ENCODE measurements at regions not wholly inside any gene's neighbourhood (a gene's known extent, or its start where the extent isn't known, plus 50 kb on each side); places are given as distances from the start of the nearest gene placed in this dataset.
"Not testable (repeated sequence)": the region's sequence is repeated elsewhere in the genome, so short reads cannot be mapped to it uniquely, and the experiment has no call there.

GRCh38 chr9:79428422-79428821, 143.3 kb upstream of the TLE4 start:
- DNase-seq (ENCODE audit: low read depth) = no peak
- in situ Hi-C loops (cut with HindIII; ENCODE audit: low sequenced_read_pairs) = no loop called here
- no peak overlapping the region for H3K4me3 ChIP-seq (ENCODE audit: low read depth, low read length)
- TF ChIP-seq CTCF (IDR thresholded peaks at IDR 0.05; ENCODE audit: low read depth, low read length, missing control alignments) = no peak

- TF ChIP-seq CTCF (IDR thresholded peaks at IDR 0.05; ENCODE audit: low read depth, low read length, missing control alignments) = no peak
- in situ Hi-C loops (cut with HindIII; ENCODE audit: low sequenced_read_pairs) = no loop called here
Measured at GRCh38 chr9:79430619-79431018, 141.1 kb upstream of the TLE4 start.

GRCh38 chr9:79431019-79431679, 140.6 kb upstream of the TLE4 start:
- DNase-seq (ENCODE audit: low read depth) = peak; percentile 2
- no peak overlapping the region for H3K4me3 ChIP-seq (ENCODE audit: low read depth, low read length)
- in situ Hi-C loops (cut with HindIII; ENCODE audit: low sequenced_read_pairs) = no loop called here
- TF ChIP-seq CTCF (IDR thresholded peaks at IDR 0.05; ENCODE audit: low read depth, low read length, missing control alignments) = no peak

More at GRCh38 chr9:79430619-79431018, 141.1 kb upstream of the TLE4 start:
- no peak for DNase-seq (ENCODE audit: low read depth)
- no peak overlapping the region for H3K4me3 ChIP-seq (ENCODE audit: low read depth, low read length)

GRCh38 chr9:79432485-79432884, 139.3 kb upstream of the TLE4 start:
- TF ChIP-seq CTCF (IDR thresholded peaks at IDR 0.05; ENCODE audit: low read depth, low read length, missing control alignments) = no peak
- DNase-seq (ENCODE audit: low read depth) = no peak
- H3K4me3 ChIP-seq (ENCODE audit: low read depth, low read length) = no peak overlapping the region
- in situ Hi-C loops (cut with HindIII; ENCODE audit: low sequenced_read_pairs) = no loop called here

GRCh38 chr9:79433703-79434102, 138.1 kb upstream of the TLE4 start:
- in situ Hi-C loops (cut with HindIII; ENCODE audit: low sequenced_read_pairs) = no loop called here
- no peak overlapping the region for H3K4me3 ChIP-seq (ENCODE audit: low read depth, low read length)
- no peak for TF ChIP-seq CTCF (IDR thresholded peaks at IDR 0.05; ENCODE audit: low read depth, low read length, missing control alignments)
- peak; percentile 32 for DNase-seq (ENCODE audit: low read depth)

GRCh38 chr9:79439221-79439620, 132.5 kb upstream of the TLE4 start:
- H3K4me3 ChIP-seq (ENCODE audit: low read depth, low read length); in situ Hi-C loops (cut with HindIII; ENCODE audit: low sequenced_read_pairs); DNase-seq (ENCODE audit: low read depth): not testable (repeated sequence)

- in situ Hi-C loops (cut with HindIII; ENCODE audit: low sequenced_read_pairs) = no loop called here
- DNase-seq (ENCODE audit: low read depth) = no peak
- TF ChIP-seq CTCF (IDR thresholded peaks at IDR 0.05; ENCODE audit: low read depth, low read length, missing control alignments) = no peak
- no peak overlapping the region for H3K4me3 ChIP-seq (ENCODE audit: low read depth, low read length)
Measured at GRCh38 chr9:79446523-79447307, 125.0 kb upstream of the TLE4 start.
